H9 (cell line): ENCODE measurements at regions not wholly inside any gene's neighbourhood (a gene's known extent, or its start where the extent isn't known, plus 50 kb on each side); places are given as distances from the start of the nearest gene placed in this dataset.

Source experiments
- DNase-seq: peaks from one replicate; pipeline ENCODE4 v3.0.0-alpha.2; 2017
- H2AFZ ChIP-seq: one replicate; pipeline ENCODE4 v1.6.1; 2013; ENCODE audit warnings: mild to moderate bottlenecking, low read length, control low read depth, moderate library complexity
- H2AK5ac ChIP-seq: 2 replicates; pipeline ENCODE4 v1.6.1; 2013; ENCODE audit warnings: low read length, control low read depth, mixed read lengths; ENCODE audit not compliant: insufficient read length
- H2BK120ac ChIP-seq: one replicate; pipeline ENCODE4 v1.6.1; 2013; ENCODE audit warnings: low read depth, mild to moderate bottlenecking, low read length, control low read depth, inconsistent platforms; ENCODE audit not compliant: poor library complexity, severe bottlenecking
- H2BK12ac ChIP-seq: 2 replicates; pipeline ENCODE4 v1.6.1; 2013; ENCODE audit warnings: low read length, control low read depth, mixed read lengths, low read depth; ENCODE audit not compliant: insufficient read length
- H2BK15ac ChIP-seq: 2 replicates; pipeline ENCODE4 v1.6.1; 2013; ENCODE audit warnings: low read depth, low read length, control low read depth
- H2BK20ac ChIP-seq: one replicate; pipeline ENCODE4 v1.6.1; 2013; ENCODE audit warnings: low read depth, mild to moderate bottlenecking, low read length, control low read depth, inconsistent platforms; ENCODE audit not compliant: poor library complexity, severe bottlenecking
- H2BK5ac ChIP-seq: 2 replicates; pipeline ENCODE4 v1.6.1; 2013; ENCODE audit warnings: low read length, control low read depth, mixed read lengths; ENCODE audit not compliant: insufficient read length
- H3K14ac ChIP-seq: 2 replicates; pipeline ENCODE4 v1.6.1; 2013; ENCODE audit warnings: low read length, control low read depth; ENCODE audit not compliant: insufficient read depth
- H3K18ac ChIP-seq: 2 replicates; pipeline ENCODE4 v1.6.1; 2013; ENCODE audit warnings: low read depth, mild to moderate bottlenecking, mixed read lengths, low read length, control low read depth; ENCODE audit not compliant: insufficient read length
- H3K23ac ChIP-seq: 2 replicates; pipeline ENCODE4 v1.6.1; 2013; ENCODE audit warnings: low read length, control low read depth, mixed read lengths, low read depth; ENCODE audit not compliant: insufficient read length
- H3K23me2 ChIP-seq: 2 replicates; pipeline ENCODE4 v1.6.1; 2013; ENCODE audit warnings: low read depth, mild to moderate bottlenecking, mixed read lengths, low read length, control low read depth; ENCODE audit not compliant: insufficient read length, poor library complexity, severe bottlenecking
- H3K27ac ChIP-seq: 2 replicates; pipeline ENCODE4 v1.5.1; 2013; ENCODE audit warnings: low read length, control low read depth, mixed read lengths, low read depth; ENCODE audit not compliant: insufficient read length
- H3K27me3 ChIP-seq: 2 replicates; pipeline ENCODE4 v1.6.1; 2013; ENCODE audit warnings: low read length, control low read depth, inconsistent platforms; ENCODE audit not compliant: insufficient read depth
- H3K4ac ChIP-seq: 2 replicates; pipeline ENCODE4 v1.6.1; 2013; ENCODE audit warnings: low read depth, mild to moderate bottlenecking, control low read depth, inconsistent platforms, low read length, moderate library complexity
- H3K4me1 ChIP-seq: 2 replicates; pipeline ENCODE4 v1.6.1; 2013; ENCODE audit warnings: low read length, control low read depth, inconsistent platforms; ENCODE audit not compliant: insufficient read depth
- H3K4me2 ChIP-seq: 2 replicates; pipeline ENCODE4 v1.6.1; 2013; ENCODE audit warnings: low read length, control low read depth, mixed read lengths; ENCODE audit not compliant: insufficient read length, insufficient read depth
- H3K56ac ChIP-seq: 2 replicates; pipeline ENCODE4 v1.6.1; 2013; ENCODE audit warnings: low read depth, mild to moderate bottlenecking, mixed read lengths, low read length, control low read depth; ENCODE audit not compliant: insufficient read length
- H3K79me1 ChIP-seq: 2 replicates; pipeline ENCODE4 v1.6.1; 2013; ENCODE audit warnings: low read depth, mild to moderate bottlenecking, moderate library complexity, low read length, control low read depth, inconsistent platforms; ENCODE audit not compliant: insufficient read depth, poor library complexity, severe bottlenecking
- H3K79me2 ChIP-seq: 2 replicates; pipeline ENCODE4 v1.6.1; 2013; ENCODE audit warnings: low read length, control low read depth, inconsistent platforms; ENCODE audit not compliant: insufficient read depth
- H3K9ac ChIP-seq: 2 replicates; pipeline ENCODE4 v1.6.1; 2013; ENCODE audit warnings: low read length, control low read depth, mixed read lengths; ENCODE audit not compliant: insufficient read length; ENCODE audit errors: extremely low read depth
- H3K9me3 ChIP-seq: one replicate; pipeline ENCODE4 v1.6.1; 2013; ENCODE audit warnings: low read depth, low read length, inconsistent platforms; ENCODE audit not compliant: control insufficient read depth
- H3T11ph ChIP-seq: one replicate; pipeline ENCODE4 v1.6.1; 2013; ENCODE audit warnings: mild to moderate bottlenecking, low read length, control low read depth, inconsistent platforms
- H4K20me1 ChIP-seq: one replicate; pipeline ENCODE4 v1.6.1; 2013; ENCODE audit not compliant: control insufficient read depth, insufficient read length, insufficient read depth
- H4K5ac ChIP-seq: 2 replicates; pipeline ENCODE4 v1.6.1; 2013; ENCODE audit warnings: low read depth, mild to moderate bottlenecking, mixed read lengths, low read length, control low read depth; ENCODE audit not compliant: insufficient read length
- H4K8ac ChIP-seq: replicated peaks from 2 replicates; pipeline ENCODE4 v1.6.1; 2013; ENCODE audit warnings: low read length, control low read depth, mixed read lengths, low read depth; ENCODE audit not compliant: insufficient read length
- H4K91ac ChIP-seq: 2 replicates; pipeline ENCODE4 v1.6.1; 2013; ENCODE audit warnings: low read depth, mild to moderate bottlenecking, moderate library complexity, mixed read lengths, low read length, control low read depth; ENCODE audit not compliant: insufficient read length
- H3K27ac Mint-ChIP-seq, 3 experiments: 2 replicates in 2 of 3; 3 replicates in 1 of 3; pipeline ENCODE4 v1.8.0; 2020 to 2021; ENCODE audit warnings: mixed read lengths in 3 of 3, mild to moderate bottlenecking in 1 of 3, moderate library complexity in 1 of 3
- H3K27me3 Mint-ChIP-seq: 2 replicates; pipeline ENCODE4 v1.8.0; 2021; ENCODE audit warnings: low read depth, mild to moderate bottlenecking, moderate library complexity, mixed read lengths
- H3K36me3 Mint-ChIP-seq, 3 experiments: 2 replicates in 2 of 3; 3 replicates in 1 of 3; pipeline ENCODE4 v1.8.0; 2020 to 2021; ENCODE audit warnings: low read depth in 3 of 3, mixed read lengths in 3 of 3; ENCODE audit not compliant: insufficient read depth in 1 of 3
- H3K4me1 Mint-ChIP-seq, 2 experiments: 2 replicates each; pipeline ENCODE4 v1.8.0; 2020; ENCODE audit warnings: mixed read lengths in 2 of 2
- H3K4me3 Mint-ChIP-seq, 2 experiments: 2 replicates in 1 of 2; 3 replicates in 1 of 2; pipeline ENCODE4 v1.8.0; 2020 to 2021; ENCODE audit warnings: mild to moderate bottlenecking in 2 of 2, mixed read lengths in 2 of 2, moderate library complexity in 1 of 2
- H3K9me3 Mint-ChIP-seq, 2 experiments: 2 replicates in 1 of 2; 3 replicates in 1 of 2; pipeline ENCODE4 v1.8.0; 2020; ENCODE audit warnings: mild to moderate bottlenecking in 2 of 2, mixed read lengths in 2 of 2, moderate library complexity in 1 of 2
- CTCF ChIP-seq: fragments of 200-600 bp; sonication (generic); conservative IDR thresholded peaks from 3 replicates; pipeline ENCODE4 v1.8.0; 2021; ENCODE audit warnings: antibody characterized with exemption, mild to moderate bottlenecking
- WGBS: extraction: QIAGEN DNeasy Blood & Tissue Kit; methylation state at CpG from one replicate; pipeline ENCODE4 v1.1.7; 2013; ENCODE audit warnings: missing lambda C conversion rate, low lambda C conversion rate, mixed read lengths; ENCODE audit not compliant: insufficient read length; ENCODE audit errors: extremely low coverage; 5-methylcytosine and 5-hydroxymethylcytosine counted together

DNA sequence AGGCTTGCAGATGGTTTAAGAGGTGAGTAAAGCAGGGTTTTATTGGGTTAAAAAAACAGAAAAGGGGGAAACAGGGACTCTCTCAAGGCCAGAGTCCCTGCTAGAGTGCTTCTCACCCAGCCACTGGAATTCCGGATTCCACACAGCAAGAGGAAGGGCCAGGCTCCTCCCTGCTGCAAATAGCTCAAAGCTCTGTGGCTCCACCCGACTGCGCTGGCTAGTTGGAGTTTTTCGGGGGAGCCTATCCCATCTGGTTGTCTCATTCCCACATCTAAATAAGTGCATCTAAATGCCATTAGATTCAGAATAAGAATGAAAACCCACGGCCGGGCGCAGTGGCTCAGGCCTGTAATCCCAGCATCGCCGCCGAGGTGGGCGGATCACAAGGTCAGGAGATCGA is 791.5 kb downstream of the SLC16A7 start:
- TF ChIP-seq CTCF: no peak
- H2BK5ac ChIP-seq: no peak overlapping the region
- no peak overlapping the region for H3K23ac ChIP-seq
- no peak overlapping the region for H4K8ac ChIP-seq
- no peak overlapping the region for H3T11ph ChIP-seq
- H3K27me3 ChIP-seq: no peaks in the 10 kb centered on the region
- no peaks in the 10 kb centered on the region for H3K9me3 ChIP-seq
- no peak overlapping the region for H2AFZ ChIP-seq
- H4K5ac ChIP-seq: no peak overlapping the region
- H2BK20ac ChIP-seq: no peak overlapping the region
- H3K56ac ChIP-seq: no peak overlapping the region
- Mint-ChIP-seq H3K27me3 (no peaks in the 10 kb centered on the region), H3K9me3 (peaks cover 8 to 12% of the 10 kb centered on the region in 2 experiments; a peak in 4 of 5 replicates), H3K27ac (no peak overlapping the region), H3K4me1 (no peaks in the 10 kb centered on the region), H3K4me3 (no peak overlapping the region), H3K36me3 (peaks cover 0 to 2% (median 0%) of the 10 kb centered on the region in 3 experiments; a peak in 1 of 7 replicates)
- H4K91ac ChIP-seq: no peak overlapping the region
- H3K9ac ChIP-seq: no peak overlapping the region
- H3K79me1 ChIP-seq: no peaks in the 10 kb centered on the region
- H2BK15ac ChIP-seq: no peak overlapping the region
- H3K14ac ChIP-seq: no peak overlapping the region
- DNase-seq: no peak
- no peaks in the 10 kb centered on the region for H4K20me1 ChIP-seq
- no peak overlapping the region for H3K18ac ChIP-seq
- H3K27ac ChIP-seq: no peak overlapping the region
- no peaks in the 10 kb centered on the region for H3K23me2 ChIP-seq
- H3K4me2 ChIP-seq: no peak overlapping the region
- no peak overlapping the region for H2BK12ac ChIP-seq
- WGBS: no CpG with 5 or more reads among the region's 12 CpGs
- no peak overlapping the region for H2AK5ac ChIP-seq
- no peak overlapping the region for H3K4ac ChIP-seq
- H3K79me2 ChIP-seq: no peaks in the 10 kb centered on the region
- H2BK120ac ChIP-seq: no peak overlapping the region
- no peaks in the 10 kb centered on the region for H3K4me1 ChIP-seq
